ENCODE measurements at regions not wholly inside any gene's neighbourhood (a gene's known extent, or its start where the extent isn't known, plus 50 kb on each side); places are given as distances from the start of the nearest gene placed in this dataset.
"Not testable (repeated sequence)": the region's sequence is repeated elsewhere in the genome, so short reads cannot be mapped to it uniquely, and the experiment has no call there.

- DNase-seq (ENCODE audit: low read depth, low spot score), result no peak
- H3K4me3 ChIP-seq (ENCODE audit: low read length), result no peak overlapping the region
These were observed 64.7 kb upstream of the EDAR start for GRCh38 chr2:109053716-109054115.

- DNase-seq (ENCODE audit: low read depth, low spot score), result no peak
- no peak overlapping the region for H3K4me3 ChIP-seq (ENCODE audit: low read length)
These were observed 63.9 kb upstream of the EDAR start for GRCh38 chr2:109052922-109053321.

GRCh38 chr2:109049022-109049421 is 60.0 kb upstream of the EDAR start:
- no peak for DNase-seq (ENCODE audit: low read depth, low spot score)
- H3K4me3 ChIP-seq (ENCODE audit: low read length), result no peak overlapping the region

- DNase-seq (ENCODE audit: low read depth, low spot score), result no peak
- no peak overlapping the region for H3K4me3 ChIP-seq (ENCODE audit: low read length)
These were observed 59.1 kb upstream of the EDAR start for GRCh38 chr2:109048163-109048562.

- DNase-seq (ENCODE audit: low read depth, low spot score); H3K4me3 ChIP-seq (ENCODE audit: low read length): not testable (repeated sequence)
These were observed 58.5 kb upstream of the EDAR start for GRCh38 chr2:109047569-109047968.

- DNase-seq (ENCODE audit: low read depth, low spot score), result no peak
- H3K4me3 ChIP-seq (ENCODE audit: low read length), result no peak overlapping the region
These were observed 58.0 kb upstream of the EDAR start for GRCh38 chr2:109046925-109047508.

- no peak for DNase-seq (ENCODE audit: low read depth, low spot score)
- H3K4me3 ChIP-seq (ENCODE audit: low read length), result no peak overlapping the region
These were observed 56.5 kb upstream of the EDAR start for GRCh38 chr2:109045505-109045904.

GRCh38 chr2:109038992-109039391 is 50.0 kb upstream of the EDAR start:
- no peak overlapping the region for H3K4me3 ChIP-seq (ENCODE audit: low read length)

More at GRCh38 chr2:109038992-109039391, 50.0 kb upstream of the EDAR start:
- DNase-seq (ENCODE audit: low read depth, low spot score), result no peak

Measured in Jurkat, Clone E6-1 (cell line).